Lower leg skin (tissue), 3 donors: ENCODE measurements at regions not wholly inside any gene's neighbourhood (a gene's known extent, or its start where the extent isn't known, plus 50 kb on each side); places are given as distances from the start of the nearest gene placed in this dataset.

Experiments
- CTCF ChIP-seq, 3 donors: fragments of 450-650 bp; IDR thresholded peaks; one replicate each; pipeline ENCODE4 v1.5.1; 2016; ENCODE audit warnings: antibody characterized with exemption in 3 of 3, mild to moderate bottlenecking in 3 of 3, moderate library complexity in 2 of 3
- POLR2A ChIP-seq, 2 donors: fragments of 450-650 bp; IDR thresholded peaks; one replicate each; pipeline ENCODE4 v1.6.1; 2016 to 2017; ENCODE audit warnings: antibody characterized with exemption in 2 of 2, mild to moderate bottlenecking in 1 of 2, moderate library complexity in 1 of 2

DNA sequence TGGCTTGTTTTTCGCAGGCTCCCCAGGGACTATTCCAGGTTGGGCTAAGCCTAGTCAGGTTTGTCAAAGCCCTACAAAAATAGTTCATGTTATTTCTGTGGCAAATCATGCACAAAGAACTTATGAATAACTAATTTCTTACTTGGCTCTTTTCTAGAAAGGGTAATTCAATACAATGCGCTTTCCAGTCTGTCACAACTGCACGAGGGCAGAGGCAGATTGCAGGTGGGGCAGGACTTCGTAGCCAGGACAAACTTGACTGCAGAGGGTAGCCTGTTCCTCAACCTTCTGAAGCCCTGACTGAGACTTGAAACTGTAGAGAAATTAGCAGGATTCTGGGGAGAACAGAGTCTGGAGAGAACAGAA is 253.5 kb downstream of the QKI start:
- no peak for TF ChIP-seq POLR2A (IDR thresholded peaks at IDR 0.05)
- TF ChIP-seq CTCF (IDR thresholded peaks at IDR 0.05), result no peak
